ENCODE measurements at regions not wholly inside any gene's neighbourhood (a gene's known extent, or its start where the extent isn't known, plus 50 kb on each side); places are given as distances from the start of the nearest gene placed in this dataset.

DNA sequence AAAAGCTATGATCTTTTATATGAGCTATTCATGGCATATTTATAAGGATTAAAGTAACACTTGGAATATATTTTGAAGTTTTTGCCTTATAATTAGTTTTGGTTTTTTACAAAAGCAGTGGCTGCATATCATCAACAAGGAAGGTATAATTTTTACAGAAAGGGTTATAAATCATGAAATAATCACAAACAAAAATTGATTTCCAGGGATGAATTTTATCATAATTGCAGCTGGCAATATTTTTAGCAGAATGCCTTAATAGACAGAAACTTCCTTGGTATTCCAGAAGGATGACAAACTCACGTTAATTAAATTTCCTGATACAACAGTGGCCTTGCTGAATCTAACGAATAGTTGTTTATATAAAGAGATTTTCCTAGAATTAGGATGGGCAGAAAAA is 260.5 kb upstream of the SLC39A10 start:
- H3K4me3 ChIP-seq (ENCODE audit: low read depth, low read length): no peak overlapping the region
- DNase-seq (ENCODE audit: low read depth): no peak
- TF ChIP-seq, protein P1, sequence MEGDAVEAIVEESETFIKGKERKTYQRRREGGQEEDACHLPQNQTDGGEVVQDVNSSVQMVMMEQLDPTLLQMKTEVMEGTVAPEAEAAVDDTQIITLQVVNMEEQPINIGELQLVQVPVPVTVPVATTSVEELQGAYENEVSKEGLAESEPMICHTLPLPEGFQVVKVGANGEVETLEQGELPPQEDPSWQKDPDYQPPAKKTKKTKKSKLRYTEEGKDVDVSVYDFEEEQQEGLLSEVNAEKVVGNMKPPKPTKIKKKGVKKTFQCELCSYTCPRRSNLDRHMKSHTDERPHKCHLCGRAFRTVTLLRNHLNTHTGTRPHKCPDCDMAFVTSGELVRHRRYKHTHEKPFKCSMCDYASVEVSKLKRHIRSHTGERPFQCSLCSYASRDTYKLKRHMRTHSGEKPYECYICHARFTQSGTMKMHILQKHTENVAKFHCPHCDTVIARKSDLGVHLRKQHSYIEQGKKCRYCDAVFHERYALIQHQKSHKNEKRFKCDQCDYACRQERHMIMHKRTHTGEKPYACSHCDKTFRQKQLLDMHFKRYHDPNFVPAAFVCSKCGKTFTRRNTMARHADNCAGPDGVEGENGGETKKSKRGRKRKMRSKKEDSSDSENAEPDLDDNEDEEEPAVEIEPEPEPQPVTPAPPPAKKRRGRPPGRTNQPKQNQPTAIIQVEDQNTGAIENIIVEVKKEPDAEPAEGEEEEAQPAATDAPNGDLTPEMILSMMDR (IDR thresholded peaks at IDR 0.05; ENCODE audit: insufficient read depth, low read length): no peak

DNA sequence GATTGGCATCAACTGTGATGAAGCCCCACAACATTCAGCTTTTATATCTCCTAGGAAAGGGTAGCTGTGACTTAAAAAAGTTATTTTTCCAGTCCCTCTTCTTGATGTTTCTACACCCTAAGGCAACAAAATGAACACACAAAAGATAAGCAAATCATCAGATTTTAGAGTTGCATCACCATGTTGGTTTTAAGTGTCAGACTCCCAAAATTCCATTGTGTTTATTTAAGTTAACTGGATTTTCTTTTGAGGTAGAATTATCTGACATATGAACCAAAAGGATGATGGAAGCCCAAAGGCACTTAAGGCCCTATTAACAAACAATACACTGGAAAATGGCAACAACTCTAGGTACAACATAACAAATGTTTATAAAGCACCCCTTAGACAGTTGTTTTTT is 261.7 kb upstream of the SLC39A10 start:
- peak; percentile 43 for DNase-seq (ENCODE audit: low read depth)
- H3K4me3 ChIP-seq (ENCODE audit: low read depth, low read length): no peak overlapping the region

DNA sequence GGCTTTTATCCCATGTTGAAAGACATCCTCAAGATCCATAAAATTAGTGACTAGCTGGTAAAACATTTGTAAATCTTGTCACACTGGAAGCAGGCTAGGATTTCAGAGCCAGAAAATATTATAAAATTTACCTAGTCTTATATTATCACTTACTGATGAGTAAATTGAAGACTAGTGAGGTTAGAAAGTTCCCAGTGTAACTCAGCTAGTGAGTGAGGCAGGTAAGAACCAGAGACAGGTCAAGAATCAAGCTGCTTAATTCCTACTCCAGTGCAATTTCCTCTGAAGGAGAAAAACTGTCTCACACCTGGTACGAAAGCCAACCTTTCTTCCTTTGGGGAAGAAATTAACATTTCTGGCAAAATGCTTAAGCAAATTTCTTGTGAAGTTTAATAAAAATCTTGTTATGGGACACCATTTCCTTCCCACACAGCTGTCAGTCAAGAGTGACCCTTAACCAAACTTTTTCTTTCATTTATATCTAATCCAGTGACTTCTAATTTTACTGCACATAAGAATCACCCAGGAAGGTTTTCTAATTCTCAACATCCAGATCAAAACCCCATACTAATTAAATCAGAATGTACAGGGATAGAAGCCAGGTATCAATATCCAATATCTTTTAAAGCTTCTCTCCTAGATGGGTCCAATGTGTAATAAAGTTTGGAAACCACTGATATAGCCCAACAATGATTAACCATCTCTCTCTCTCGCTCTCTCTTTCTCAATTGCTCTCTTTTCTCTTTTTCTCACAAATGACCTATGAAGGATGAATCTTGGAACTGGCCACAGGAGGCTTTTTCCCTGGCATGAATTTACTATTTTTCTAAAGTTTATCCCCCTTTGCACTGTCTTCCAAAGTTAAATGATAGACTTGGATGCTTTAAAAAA is 264.3 kb upstream of the SLC39A10 start:
- TF ChIP-seq, protein P1 (IDR thresholded peaks at IDR 0.05; ENCODE audit: insufficient read depth, low read length): no peak

More for the DNA sequence above, 261.7 kb upstream of the SLC39A10 start:
- TF ChIP-seq, protein P1 (IDR thresholded peaks at IDR 0.05; ENCODE audit: insufficient read depth, low read length): no peak

DNA sequence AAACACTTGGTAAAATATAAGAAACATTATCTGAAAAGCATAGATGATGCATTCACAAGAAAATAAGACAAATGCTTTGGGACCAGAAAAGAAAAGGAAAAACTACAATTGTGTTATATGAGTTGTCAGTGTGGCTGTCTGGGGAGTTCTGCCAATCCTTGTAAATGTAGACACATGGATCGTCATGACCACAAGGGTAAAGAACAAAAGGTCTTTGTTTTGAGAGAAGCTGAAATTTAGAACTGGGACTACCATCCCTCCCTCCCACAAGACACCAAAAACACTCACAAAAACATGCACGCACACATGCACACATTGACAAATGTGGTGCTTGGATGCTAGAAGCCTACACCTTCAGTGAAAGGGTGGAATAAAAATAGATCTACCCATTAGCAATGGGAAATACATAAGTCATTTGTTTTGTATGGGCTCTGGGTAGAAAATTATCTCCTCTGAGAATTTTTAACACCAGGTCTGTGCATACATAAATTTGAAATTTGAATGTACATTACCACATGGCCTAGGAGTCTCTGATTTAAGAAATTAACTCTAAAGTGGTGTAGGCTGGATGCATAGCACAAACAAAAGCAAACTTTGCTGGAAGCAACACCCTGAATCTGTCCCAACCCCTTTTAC is 266.2 kb upstream of the SLC39A10 start:
- TF ChIP-seq, protein P1 (IDR thresholded peaks at IDR 0.05; ENCODE audit: insufficient read depth, low read length): no peak
- no peak for DNase-seq (ENCODE audit: low read depth)
- H3K4me3 ChIP-seq (ENCODE audit: low read depth, low read length): no peak overlapping the region

More for the DNA sequence above, 264.3 kb upstream of the SLC39A10 start:
- no peak overlapping the region for H3K4me3 ChIP-seq (ENCODE audit: low read depth, low read length)
- DNase-seq (ENCODE audit: low read depth): no peak

DNA sequence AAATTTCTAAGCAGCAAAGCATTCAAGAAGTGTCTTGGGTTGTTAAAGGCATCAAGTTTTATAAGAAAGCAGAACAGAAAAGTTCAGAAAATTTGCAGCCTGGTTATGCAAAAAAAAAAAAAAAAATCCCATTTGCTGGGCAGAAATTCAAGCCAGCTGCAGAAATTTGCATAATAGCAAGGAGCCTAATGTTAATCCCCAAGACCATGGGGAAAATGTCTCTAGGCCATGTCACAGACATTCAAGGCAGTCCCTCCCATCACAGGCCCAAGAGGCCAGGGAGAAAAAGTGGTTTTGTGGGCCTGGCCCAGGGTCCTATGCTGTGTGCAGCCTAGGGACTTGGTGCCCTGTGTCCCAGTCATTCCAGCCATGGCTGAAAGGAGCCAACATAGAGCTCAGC is 269.0 kb upstream of the SLC39A10 start:
- no peak overlapping the region for H3K4me3 ChIP-seq (ENCODE audit: low read depth, low read length)
- TF ChIP-seq, protein P1 (IDR thresholded peaks at IDR 0.05; ENCODE audit: insufficient read depth, low read length): no peak

DNA sequence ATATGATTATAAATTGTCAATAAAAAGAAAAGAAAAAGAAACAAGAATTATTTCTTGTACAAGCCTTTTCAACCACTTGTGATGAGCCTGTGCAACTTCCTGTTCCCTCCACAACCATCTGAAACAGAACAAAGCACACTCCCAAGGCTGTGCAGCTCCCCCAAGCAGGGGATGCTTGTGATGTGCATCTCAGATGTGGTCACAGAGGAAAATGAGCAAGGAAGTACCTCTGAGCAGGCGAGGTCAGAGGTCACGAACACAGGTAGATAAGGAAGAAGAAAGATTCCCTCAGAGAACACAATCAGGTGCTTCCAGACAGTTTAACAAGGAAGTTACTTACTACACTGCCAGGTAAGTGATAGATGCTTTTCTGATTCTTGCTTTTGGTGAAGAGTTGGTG is 274.8 kb upstream of the SLC39A10 start:
- no peak for DNase-seq (ENCODE audit: low read depth)
- H3K4me3 ChIP-seq (ENCODE audit: low read depth, low read length): no peak overlapping the region
- TF ChIP-seq, protein P1 (IDR thresholded peaks at IDR 0.05; ENCODE audit: insufficient read depth, low read length): no peak

More for the DNA sequence above, 269.0 kb upstream of the SLC39A10 start:
- DNase-seq (ENCODE audit: low read depth): no peak

All from fibroblast of the aortic adventitia (primary cell).